Aorta (tissue), 5 donors: ENCODE measurements at regions not wholly inside any gene's neighbourhood (a gene's known extent, or its start where the extent isn't known, plus 50 kb on each side); places are given as distances from the start of the nearest gene placed in this dataset.
"Not testable (repeated sequence)": the region's sequence is repeated elsewhere in the genome, so short reads cannot be mapped to it uniquely, and the experiment has no call there.

Experiments
- ATAC-seq: fragments of 200-7000 bp; cut with Tn5 transposase; one replicate; pipeline ENCODE4 v1.9.1; 2022; ENCODE audit warnings: moderate library complexity; ENCODE audit not compliant: low FRiP score
- DNase-seq, 2 donors: peaks; one replicate each; pipeline ENCODE4 v3.0.0-alpha.2; 2020
- H3K27ac ChIP-seq, 2 donors: one replicate each; pipeline ENCODE4 v1.5.1; 2013; ENCODE audit warnings: low read length in 2 of 2, mild to moderate bottlenecking in 2 of 2, moderate library complexity in 2 of 2, control low read depth in 1 of 2, inconsistent platforms in 1 of 2, low read depth in 1 of 2
- H3K27me3 ChIP-seq, 2 donors: one replicate each; pipeline ENCODE4 v1.6.1; 2013; ENCODE audit warnings: control low read depth in 1 of 2, low read length in 1 of 2, mild to moderate bottlenecking in 1 of 2, moderate library complexity in 1 of 2; ENCODE audit not compliant: insufficient read depth in 2 of 2, control insufficient read depth in 1 of 2
- H3K36me3 ChIP-seq, 2 donors: one replicate each; pipeline ENCODE4 v1.6.1; 2013; ENCODE audit warnings: control low read depth in 1 of 2, low read length in 1 of 2, mild to moderate bottlenecking in 1 of 2; ENCODE audit not compliant: insufficient read depth in 2 of 2, control insufficient read depth in 1 of 2
- H3K4me1 ChIP-seq, 2 donors: one replicate each; pipeline ENCODE4 v1.6.1; 2013; ENCODE audit warnings: low read length in 2 of 2, control low read depth in 1 of 2, mild to moderate bottlenecking in 1 of 2, moderate library complexity in 1 of 2; ENCODE audit not compliant: insufficient read depth in 2 of 2, control insufficient read depth in 1 of 2
- H3K4me3 ChIP-seq, 2 donors: one replicate each; pipeline ENCODE4 v1.5.1; 2013; ENCODE audit warnings: low read length in 2 of 2, control low read depth in 1 of 2, mild to moderate bottlenecking in 1 of 2
- H3K9me3 ChIP-seq: one replicate; pipeline ENCODE4 v1.6.1; 2013; ENCODE audit warnings: mild to moderate bottlenecking, low read length; ENCODE audit not compliant: control insufficient read depth
- WGBS, 2 donors: extraction: QIAGEN DNeasy Blood & Tissue Kit; methylation state at CpG; one replicate each; pipeline ENCODE4 v1.1.7; 2013; 5-methylcytosine and 5-hydroxymethylcytosine counted together
- intact Hi-C, 2 donors: fragments of 100-400 bp; cut with DNase I; formaldehyde crosslinking; loops; one replicate each; pipeline versions ENCODE4 v1.14.2 to v1.15.0; 2022
- donor health status: healthy with polysubstance abuse.
- donor health status: Bipolar disorder and iron deficiency.
- donor health status: DM: no; HTN: no; CAD: no.
- donor health status: DM: no; HTN: no; CAD: no.
- donor health status: DM: yes; HTN: yes; CAD: no.

- DNase-seq (no peak), ATAC-seq (no peak)
- H3K4me3 ChIP-seq = no peak overlapping the region
- H3K9me3 ChIP-seq = no peaks in the 10 kb centered on the region
- WGBS, 2 donors = 86% methylated on average over 5 of the region's 5 CpGs
- H3K27me3 ChIP-seq = no peaks in the 10 kb centered on the region
- no peaks in the 10 kb centered on the region for H3K36me3 ChIP-seq
- intact Hi-C loops = no loop called here
- H3K4me1 ChIP-seq = no peaks in the 10 kb centered on the region
- H3K27ac ChIP-seq = no peak overlapping the region
These were observed 151.8 kb downstream of the RHOU start for GRCh38 chr1:228887101-228887500.

- intact Hi-C loops = no loop called here
- ATAC-seq = no peak
These were observed 152.7 kb downstream of the RHOU start for GRCh38 chr1:228887960-228888359.

GRCh38 chr1:228889289-228889688, 154.0 kb downstream of the RHOU start:
- no peaks in the 10 kb centered on the region for H3K36me3 ChIP-seq
- no peaks in the 10 kb centered on the region for H3K4me1 ChIP-seq
- no peak for ATAC-seq
- H3K27ac ChIP-seq = no peak overlapping the region
- H3K27me3 ChIP-seq = no peaks in the 10 kb centered on the region
- no peak for DNase-seq
- 87 to 88% methylated on average over 2 of the region's 2 CpGs for WGBS, 2 donors
- no peak overlapping the region for H3K4me3 ChIP-seq
- intact Hi-C loops = no loop called here
- no peaks in the 10 kb centered on the region for H3K9me3 ChIP-seq

More at GRCh38 chr1:228887960-228888359, 152.7 kb downstream of the RHOU start:
- no peak for DNase-seq
- no peaks in the 10 kb centered on the region for H3K4me1 ChIP-seq
- H3K4me3 ChIP-seq = no peak overlapping the region
- no peaks in the 10 kb centered on the region for H3K27me3 ChIP-seq
- H3K36me3 ChIP-seq = no peaks in the 10 kb centered on the region
- H3K27ac ChIP-seq = no peak overlapping the region
- 39 to 53% methylated on average over 1 of the region's 1 CpG for WGBS, 2 donors
- no peaks in the 10 kb centered on the region for H3K9me3 ChIP-seq

GRCh38 chr1:228891272-228892034, 156.2 kb downstream of the RHOU start:
- intact Hi-C loops = no loop called here
- Histone ChIP-seq H3K9me3 (no peaks in the 10 kb centered on the region), H3K4me1 (no peaks in the 10 kb centered on the region), H3K27ac (no peak overlapping the region), H3K27me3 (no peaks in the 10 kb centered on the region), H3K36me3 (no peaks in the 10 kb centered on the region), H3K4me3 (no peak overlapping the region)
- WGBS, 2 donors = 88 to 89% methylated on average over 16 of the region's 16 CpGs
- ATAC-seq (no peak), DNase-seq (no peak)

- H3K4me3 ChIP-seq, ATAC-seq, H3K27ac ChIP-seq, intact Hi-C loops, H3K27me3 ChIP-seq, H3K4me1 ChIP-seq, H3K36me3 ChIP-seq, DNase-seq, H3K9me3 ChIP-seq: not testable (repeated sequence)
- WGBS, 2 donors = 97 to 98% methylated on average over 3 of the region's 4 CpGs
These were observed 156.9 kb downstream of the RHOU start for GRCh38 chr1:228892200-228892599.

- intact Hi-C loops = no loop called here
- H3K4me3 ChIP-seq = no peak overlapping the region
- ATAC-seq = no peak
- H3K27ac ChIP-seq = no peak overlapping the region
- H3K36me3 ChIP-seq = no peaks in the 10 kb centered on the region
- H3K27me3 ChIP-seq = no peaks in the 10 kb centered on the region
- no peaks in the 10 kb centered on the region for H3K9me3 ChIP-seq
- 88% methylated on average over 10 of the region's 10 CpGs for WGBS, 2 donors
- H3K4me1 ChIP-seq = no peaks in the 10 kb centered on the region
- DNase-seq = no peak
These were observed 159.2 kb downstream of the RHOU start for GRCh38 chr1:228894442-228894989.

- no peaks in the 10 kb centered on the region for H3K4me1 ChIP-seq
- intact Hi-C loops = no loop called here
- 93 to 99% methylated on average over 9 of the region's 9 CpGs for WGBS, 2 donors
- H3K27me3 ChIP-seq = no peaks in the 10 kb centered on the region
- no peaks in the 10 kb centered on the region for H3K9me3 ChIP-seq
- DNase-seq (no peak), ATAC-seq (no peak)
- no peaks in the 10 kb centered on the region for H3K36me3 ChIP-seq
- H3K4me3 ChIP-seq = no peak overlapping the region
- H3K27ac ChIP-seq = no peak overlapping the region
These were observed 162.6 kb downstream of the RHOU start for GRCh38 chr1:228897901-228898300.

- ATAC-seq = no peak
- H3K4me1 ChIP-seq = no peaks in the 10 kb centered on the region
- no peaks in the 10 kb centered on the region for H3K9me3 ChIP-seq
- H3K27me3 ChIP-seq = no peaks in the 10 kb centered on the region
- WGBS, 2 donors = 64 to 89% methylated on average over 8 of the region's 8 CpGs
- intact Hi-C loops = no loop called here
- no peaks in the 10 kb centered on the region for H3K36me3 ChIP-seq
- no peak overlapping the region for H3K4me3 ChIP-seq
- H3K27ac ChIP-seq = no peak overlapping the region
- peak in 1 of 2 donors; percentile 49 for DNase-seq
These were observed 163.3 kb downstream of the RHOU start for GRCh38 chr1:228898582-228898992.

- Histone ChIP-seq H3K27me3 (no peaks in the 10 kb centered on the region), H3K36me3 (no peaks in the 10 kb centered on the region), H3K27ac (no peak overlapping the region), H3K9me3 (no peaks in the 10 kb centered on the region), H3K4me3 (no peak overlapping the region), H3K4me1 (no peaks in the 10 kb centered on the region)
- DNase-seq (no peak), ATAC-seq (no peak)
- WGBS, 2 donors = 95 to 99% methylated on average over 12 of the region's 12 CpGs
- intact Hi-C loops = no loop called here
These were observed 164.2 kb downstream of the RHOU start for GRCh38 chr1:228899421-228899956.
